Embryonic facial prominence (tissue), 1 donor: ENCODE measurements at regions not wholly inside any gene's neighbourhood (a gene's known extent, or its start where the extent isn't known, plus 50 kb on each side); places are given as distances from the start of the nearest gene placed in this dataset.
"Not testable (repeated sequence)": the region's sequence is repeated elsewhere in the genome, so short reads cannot be mapped to it uniquely, and the experiment has no call there.

ENCODE experiments used
- DNase-seq: peaks from one replicate; pipeline ENCODE4 v3.0.0-alpha.2; 2016; ENCODE audit errors: extremely low spot score

GRCh38 chr22:26918226-26918625, 260.8 kb downstream of the MIAT start:
- no peak for DNase-seq

- no peak for DNase-seq
Observed at GRCh38 chr22:26921726-26922125, 264.3 kb downstream of the MIAT start.

GRCh38 chr22:26922806-26923205, 265.4 kb downstream of the MIAT start:
- no peak for DNase-seq

GRCh38 chr22:26923531-26923930, 266.1 kb downstream of the MIAT start:
- no peak for DNase-seq

- no peak for DNase-seq
Observed at GRCh38 chr22:26927821-26928220, 270.4 kb downstream of the MIAT start.

- DNase-seq: no peak
Observed at GRCh38 chr22:26931471-26931870, 274.1 kb downstream of the MIAT start.

GRCh38 chr22:26933105-26933590, 275.8 kb downstream of the MIAT start:
- DNase-seq: no peak

- no peak for DNase-seq
Observed at GRCh38 chr22:26937213-26937612, 279.8 kb downstream of the MIAT start.

- no peak for DNase-seq
Observed at GRCh38 chr22:26939466-26939865, 282.1 kb downstream of the MIAT start.

- no peak for DNase-seq
Observed at GRCh38 chr22:26941896-26942636, 284.7 kb downstream of the MIAT start.

GRCh38 chr22:26942637-26942957, 285.2 kb downstream of the MIAT start:
- no peak for DNase-seq

GRCh38 chr22:26945565-26945964, 288.2 kb downstream of the MIAT start:
- no peak for DNase-seq

- DNase-seq: no peak
Observed at GRCh38 chr22:26949193-26949592, 291.8 kb downstream of the MIAT start.

- not testable (repeated sequence) for DNase-seq
Observed at GRCh38 chr22:26951139-26951538, 293.8 kb downstream of the MIAT start.

- no peak for DNase-seq
Observed at GRCh38 chr22:26952004-26952403, 294.6 kb downstream of the MIAT start.

- DNase-seq: no peak
Observed at GRCh38 chr22:26952451-26953011, 295.1 kb downstream of the MIAT start.

- no peak for DNase-seq
Observed at GRCh38 chr22:26953012-26953883, 295.9 kb downstream of the MIAT start.

GRCh38 chr22:26956371-26956770, 299.0 kb downstream of the MIAT start:
- DNase-seq: no peak

GRCh38 chr22:26957176-26957575, 299.8 kb downstream of the MIAT start:
- DNase-seq: no peak

GRCh38 chr22:26957897-26958296, 300.5 kb downstream of the MIAT start:
- DNase-seq: no peak

GRCh38 chr22:26958378-26958777, 301.0 kb downstream of the MIAT start:
- DNase-seq: no peak

- no peak for DNase-seq
Observed at GRCh38 chr22:26964642-26965041, 307.3 kb downstream of the MIAT start.

GRCh38 chr22:26967282-26967681, 309.9 kb downstream of the MIAT start:
- DNase-seq: no peak
